Astrocyte (in vitro differentiated cells and primary cell): ENCODE measurements at regions not wholly inside any gene's neighbourhood (a gene's known extent, or its start where the extent isn't known, plus 50 kb on each side); places are given as distances from the start of the nearest gene placed in this dataset.

Source experiments
- DNase-seq: peaks from one replicate; pipeline ENCODE4 v3.0.0-alpha.2; 2010; ENCODE audit warnings: low read depth
- FAIRE-seq: peaks from 2 replicates; lab custom pipeline; 2011; peaks lifted over from hg19 to GRCh38; lab: Jason Lieb, UNC
- H2AFZ ChIP-seq: 2 replicates; pipeline ENCODE4 v1.6.0; 2012; ENCODE audit warnings: low read depth, low read length, inconsistent platforms
- H3K27ac ChIP-seq: 2 replicates; pipeline ENCODE4 v1.5.1; 2011; ENCODE audit warnings: low read depth, low read length, inconsistent platforms
- H3K27me3 ChIP-seq: 2 replicates; pipeline ENCODE4 v1.6.0; 2011; ENCODE audit warnings: low read length, inconsistent platforms; ENCODE audit not compliant: insufficient read depth
- H3K36me3 ChIP-seq: 2 replicates; pipeline ENCODE4 v1.5.1; 2011; ENCODE audit warnings: low read length, inconsistent platforms; ENCODE audit not compliant: insufficient read depth
- H3K4me1 ChIP-seq: 2 replicates; pipeline ENCODE4 v1.5.1; 2011; ENCODE audit warnings: low read length, inconsistent platforms; ENCODE audit not compliant: insufficient read depth
- H3K4me2 ChIP-seq: 2 replicates; pipeline ENCODE4 v1.6.0; 2012; ENCODE audit warnings: low read length, inconsistent platforms
- H3K4me3 ChIP-seq: 2 replicates; pipeline ENCODE4 v1.5.1; 2011; ENCODE audit warnings: low read depth, mild to moderate bottlenecking, low read length, inconsistent platforms; ENCODE audit not compliant: insufficient read depth
- H3K79me2 ChIP-seq: 2 replicates; pipeline ENCODE4 v1.6.0; 2012; ENCODE audit warnings: mild to moderate bottlenecking, low read length, inconsistent platforms; ENCODE audit not compliant: insufficient read depth
- H3K9ac ChIP-seq: 2 replicates; pipeline ENCODE4 v1.6.0; 2012; ENCODE audit warnings: mild to moderate bottlenecking, low read length, inconsistent platforms
- H3K9me3 ChIP-seq: 2 replicates; pipeline ENCODE4 v1.5.1; 2012; ENCODE audit warnings: low read depth, mild to moderate bottlenecking, low read length, inconsistent platforms; ENCODE audit not compliant: insufficient read depth
- H4K20me1 ChIP-seq: 2 replicates; pipeline ENCODE4 v1.6.0; 2012; ENCODE audit warnings: low read length, inconsistent platforms; ENCODE audit not compliant: insufficient read depth
- H3K27ac Mint-ChIP-seq: one replicate; pipeline ENCODE4 v1.8.0; 2021; ENCODE audit warnings: mild to moderate bottlenecking, mixed read lengths; ENCODE audit not compliant: unreplicated experiment
- H3K27me3 Mint-ChIP-seq: one replicate; pipeline ENCODE4 v1.8.0; 2021; ENCODE audit warnings: low read depth, mixed read lengths; ENCODE audit not compliant: unreplicated experiment
- H3K36me3 Mint-ChIP-seq: one replicate; pipeline ENCODE4 v1.8.0; 2021; ENCODE audit warnings: low read depth, mixed read lengths; ENCODE audit not compliant: unreplicated experiment
- H3K4me1 Mint-ChIP-seq: one replicate; pipeline ENCODE4 v1.8.0; 2021; ENCODE audit warnings: low read depth, mixed read lengths; ENCODE audit not compliant: unreplicated experiment
- H3K4me3 Mint-ChIP-seq: one replicate; pipeline ENCODE4 v1.8.0; 2021; ENCODE audit warnings: mild to moderate bottlenecking, moderate library complexity, mixed read lengths; ENCODE audit not compliant: unreplicated experiment
- H3K9me3 Mint-ChIP-seq: one replicate; pipeline ENCODE4 v1.8.0; 2021; ENCODE audit warnings: mild to moderate bottlenecking, mixed read lengths; ENCODE audit not compliant: unreplicated experiment
- EZH2 ChIP-seq: IDR thresholded peaks from 2 replicates; pipeline ENCODE4 v1.6.1; 2012; ENCODE audit warnings: mild to moderate bottlenecking, low read length, inconsistent platforms; ENCODE audit not compliant: insufficient read depth
- TF ChIP-seq, protein P1 (sequence below): IDR thresholded peaks from 2 replicates; pipeline ENCODE4 v1.5.1; 2011; ENCODE audit warnings: low read depth, mild to moderate bottlenecking, inconsistent platforms, low read length, moderate library complexity; ENCODE audit not compliant: insufficient read depth

DNA sequence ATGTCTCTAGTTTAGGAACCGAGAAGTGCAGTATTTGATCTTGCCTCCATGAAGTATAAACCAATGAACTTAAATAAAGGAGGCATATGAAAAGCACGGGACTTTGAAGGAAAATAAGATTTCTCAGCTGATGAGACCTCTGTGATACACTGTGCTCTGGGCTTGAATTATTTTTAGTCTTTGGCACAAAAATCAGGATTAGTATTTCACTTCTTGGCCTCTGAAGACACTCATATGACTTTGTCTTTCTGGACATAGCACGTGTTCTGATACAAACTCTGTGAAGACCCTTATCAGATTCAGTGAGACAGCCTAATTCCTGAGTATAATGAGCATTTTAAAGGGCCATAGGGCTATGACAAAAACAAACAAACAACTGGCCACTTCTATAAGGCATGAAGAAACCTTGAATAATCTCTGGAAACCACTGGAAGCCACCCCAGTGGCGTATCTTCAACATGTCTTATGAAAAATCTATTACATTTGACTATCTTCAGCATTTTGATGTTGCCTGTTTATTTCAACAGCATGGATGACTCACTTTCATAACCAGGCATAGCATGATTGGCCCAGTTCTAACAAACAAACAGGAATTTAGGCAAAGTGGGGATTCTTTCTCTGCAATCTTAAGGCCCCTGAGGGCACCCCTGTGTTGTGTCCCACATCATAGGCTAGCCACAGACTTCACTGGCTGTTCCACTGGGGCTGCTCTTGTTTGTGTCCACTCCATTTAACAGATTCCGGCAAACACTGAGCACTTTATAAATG lies 90.3 kb upstream of the ZNF462 start:
- Mint-ChIP-seq H3K4me1 (no peaks in the 10 kb centered on the region), H3K27me3 (no peaks in the 10 kb centered on the region), H3K36me3 (no peaks in the 10 kb centered on the region), H3K9me3 (no peaks in the 10 kb centered on the region), H3K4me3 (no peak overlapping the region), H3K27ac (no peak overlapping the region)
- H2AFZ ChIP-seq, result no peak overlapping the region
- no peak overlapping the region for H3K9ac ChIP-seq
- no peaks in the 10 kb centered on the region for H3K36me3 ChIP-seq
- H3K4me3 ChIP-seq, result no peak overlapping the region
- FAIRE-seq, result no peak
- no peak for DNase-seq
- H3K9me3 ChIP-seq, result no peaks in the 10 kb centered on the region
- no peaks in the 10 kb centered on the region for H3K27me3 ChIP-seq
- TF ChIP-seq, protein P1, sequence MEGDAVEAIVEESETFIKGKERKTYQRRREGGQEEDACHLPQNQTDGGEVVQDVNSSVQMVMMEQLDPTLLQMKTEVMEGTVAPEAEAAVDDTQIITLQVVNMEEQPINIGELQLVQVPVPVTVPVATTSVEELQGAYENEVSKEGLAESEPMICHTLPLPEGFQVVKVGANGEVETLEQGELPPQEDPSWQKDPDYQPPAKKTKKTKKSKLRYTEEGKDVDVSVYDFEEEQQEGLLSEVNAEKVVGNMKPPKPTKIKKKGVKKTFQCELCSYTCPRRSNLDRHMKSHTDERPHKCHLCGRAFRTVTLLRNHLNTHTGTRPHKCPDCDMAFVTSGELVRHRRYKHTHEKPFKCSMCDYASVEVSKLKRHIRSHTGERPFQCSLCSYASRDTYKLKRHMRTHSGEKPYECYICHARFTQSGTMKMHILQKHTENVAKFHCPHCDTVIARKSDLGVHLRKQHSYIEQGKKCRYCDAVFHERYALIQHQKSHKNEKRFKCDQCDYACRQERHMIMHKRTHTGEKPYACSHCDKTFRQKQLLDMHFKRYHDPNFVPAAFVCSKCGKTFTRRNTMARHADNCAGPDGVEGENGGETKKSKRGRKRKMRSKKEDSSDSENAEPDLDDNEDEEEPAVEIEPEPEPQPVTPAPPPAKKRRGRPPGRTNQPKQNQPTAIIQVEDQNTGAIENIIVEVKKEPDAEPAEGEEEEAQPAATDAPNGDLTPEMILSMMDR, result no peak
- no peak for TF ChIP-seq EZH2
- H3K27ac ChIP-seq, result no peak overlapping the region
- H3K79me2 ChIP-seq, result no peaks in the 10 kb centered on the region
- no peak overlapping the region for H3K4me2 ChIP-seq
- H3K4me1 ChIP-seq, result no peaks in the 10 kb centered on the region
- no peaks in the 10 kb centered on the region for H4K20me1 ChIP-seq

DNA sequence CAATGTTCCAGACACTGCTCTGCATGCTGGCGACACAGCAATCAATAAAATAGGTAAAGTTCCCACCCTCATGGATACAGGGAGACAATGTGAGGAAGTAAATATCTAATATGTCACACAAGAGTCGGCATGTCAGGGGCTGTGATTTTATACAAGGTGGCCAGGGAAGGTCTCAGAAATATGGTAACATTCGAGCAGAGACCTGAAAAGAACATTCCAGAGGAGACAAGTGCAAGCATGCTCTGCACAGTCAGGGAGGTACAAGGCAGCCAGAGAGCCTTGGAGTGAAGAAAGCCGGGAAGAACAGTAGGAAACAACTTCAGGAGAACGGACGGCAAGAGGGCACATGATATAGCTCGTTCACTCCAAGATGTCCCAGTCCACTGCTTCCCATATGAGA lies 89.2 kb upstream of the ZNF462 start:
- Mint-ChIP-seq H3K9me3 (no peaks in the 10 kb centered on the region), H3K36me3 (no peaks in the 10 kb centered on the region), H3K27ac (no peak overlapping the region), H3K27me3 (no peaks in the 10 kb centered on the region), H3K4me3 (no peak overlapping the region), H3K4me1 (no peaks in the 10 kb centered on the region)
- DNase-seq (no peak), FAIRE-seq (no peak)
- no peak overlapping the region for H3K4me3 ChIP-seq
- no peak overlapping the region for H3K9ac ChIP-seq
- H3K27me3 ChIP-seq, result no peaks in the 10 kb centered on the region
- H3K4me2 ChIP-seq, result no peak overlapping the region
- TF ChIP-seq, protein P1, result no peak
- no peak for TF ChIP-seq EZH2
- H2AFZ ChIP-seq, result no peak overlapping the region
- no peak overlapping the region for H3K27ac ChIP-seq
- H3K36me3 ChIP-seq, result no peaks in the 10 kb centered on the region
- no peaks in the 10 kb centered on the region for H3K4me1 ChIP-seq
- H3K79me2 ChIP-seq, result no peaks in the 10 kb centered on the region
- H3K9me3 ChIP-seq, result no peaks in the 10 kb centered on the region
- H4K20me1 ChIP-seq, result no peaks in the 10 kb centered on the region

DNA sequence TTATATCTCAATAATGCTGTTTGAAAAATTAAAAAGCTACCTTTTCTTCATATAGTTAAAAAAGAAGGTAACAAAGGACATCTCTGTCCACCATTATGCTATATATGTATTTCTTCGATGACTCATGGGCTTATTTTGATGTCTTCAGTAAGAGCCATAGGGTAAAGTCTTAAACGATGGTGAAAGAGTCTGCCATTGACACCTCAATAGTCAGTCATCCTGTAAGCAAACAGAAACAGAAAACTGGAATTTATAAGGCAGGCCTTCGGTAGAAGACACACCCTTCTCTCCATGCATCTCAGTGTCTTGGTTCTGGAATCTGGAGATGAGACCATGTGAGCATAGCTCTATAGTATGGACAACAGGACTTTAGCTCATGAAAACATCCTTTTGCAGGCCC lies 87.0 kb upstream of the ZNF462 start:
- no peak overlapping the region for H3K4me2 ChIP-seq
- H3K9ac ChIP-seq, result no peak overlapping the region
- H3K9me3 Mint-ChIP-seq, result no peaks in the 10 kb centered on the region
- no peaks in the 10 kb centered on the region for H4K20me1 ChIP-seq
- H3K27ac Mint-ChIP-seq, result no peak overlapping the region
- H3K4me3 Mint-ChIP-seq, result no peak overlapping the region
- no peaks in the 10 kb centered on the region for H3K36me3 ChIP-seq
- no peak overlapping the region for H3K27ac ChIP-seq
- no peaks in the 10 kb centered on the region for H3K27me3 ChIP-seq
- H3K79me2 ChIP-seq, result no peaks in the 10 kb centered on the region
- FAIRE-seq (no peak), DNase-seq (no peak)
- no peak overlapping the region for H3K4me3 ChIP-seq
- no peaks in the 10 kb centered on the region for H3K9me3 ChIP-seq
- no peaks in the 10 kb centered on the region for H3K36me3 Mint-ChIP-seq
- H3K4me1 Mint-ChIP-seq, result peaks cover 4% of the 10 kb centered on the region
- no peak overlapping the region for H2AFZ ChIP-seq
- no peaks in the 10 kb centered on the region for H3K27me3 Mint-ChIP-seq
- H3K4me1 ChIP-seq, result no peaks in the 10 kb centered on the region
- TF ChIP-seq EZH2, result no peak
- TF ChIP-seq, protein P1, result no peak
